Stimulated activated CD8-positive, alpha-beta memory T cell treated with anti-CD3 and anti-CD28 coated beads, Interleukin-15, amount 100 ng/mL, for 1 hour (primary cell): ENCODE measurements at regions not wholly inside any gene's neighbourhood (a gene's known extent, or its start where the extent isn't known, plus 50 kb on each side); places are given as distances from the start of the nearest gene placed in this dataset.

Experiments
- DNase-seq: peaks from one replicate; pipeline ENCODE4 v3.0.0-alpha.2; 2020; ENCODE audit warnings: low read depth

DNA sequence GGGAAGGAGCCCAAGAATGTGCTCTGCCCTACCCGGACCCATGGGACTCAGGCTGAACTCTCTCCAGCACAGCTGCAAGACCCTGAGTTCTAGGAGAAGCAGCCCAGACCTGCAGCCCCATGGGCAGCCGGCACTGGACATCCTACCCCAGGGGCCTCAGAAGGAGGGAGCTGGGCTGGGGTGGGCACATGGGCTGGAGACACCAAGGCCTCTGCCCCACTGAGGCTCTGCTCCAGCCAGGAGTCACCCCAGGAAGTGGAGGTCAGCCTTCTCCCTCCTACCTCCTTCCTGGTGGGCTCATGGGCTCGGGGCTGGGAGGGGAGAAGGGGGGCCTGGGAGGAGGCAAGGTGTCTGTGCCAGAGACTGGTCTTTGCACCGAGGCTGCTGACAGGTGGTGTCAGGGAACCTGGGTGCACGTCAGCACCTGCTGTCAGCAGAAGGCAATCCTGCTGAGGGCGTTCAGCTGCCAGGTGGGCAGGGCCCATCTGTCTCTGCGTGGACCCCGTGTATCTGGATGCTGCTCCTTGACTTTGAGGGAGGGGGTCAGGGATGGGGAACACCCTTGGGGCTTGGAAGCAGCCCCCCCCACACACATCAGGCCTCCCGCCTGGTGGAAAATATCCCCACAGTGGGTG lies 95.2 kb downstream of the PDGFA start:
- DNase-seq = no peak

DNA sequence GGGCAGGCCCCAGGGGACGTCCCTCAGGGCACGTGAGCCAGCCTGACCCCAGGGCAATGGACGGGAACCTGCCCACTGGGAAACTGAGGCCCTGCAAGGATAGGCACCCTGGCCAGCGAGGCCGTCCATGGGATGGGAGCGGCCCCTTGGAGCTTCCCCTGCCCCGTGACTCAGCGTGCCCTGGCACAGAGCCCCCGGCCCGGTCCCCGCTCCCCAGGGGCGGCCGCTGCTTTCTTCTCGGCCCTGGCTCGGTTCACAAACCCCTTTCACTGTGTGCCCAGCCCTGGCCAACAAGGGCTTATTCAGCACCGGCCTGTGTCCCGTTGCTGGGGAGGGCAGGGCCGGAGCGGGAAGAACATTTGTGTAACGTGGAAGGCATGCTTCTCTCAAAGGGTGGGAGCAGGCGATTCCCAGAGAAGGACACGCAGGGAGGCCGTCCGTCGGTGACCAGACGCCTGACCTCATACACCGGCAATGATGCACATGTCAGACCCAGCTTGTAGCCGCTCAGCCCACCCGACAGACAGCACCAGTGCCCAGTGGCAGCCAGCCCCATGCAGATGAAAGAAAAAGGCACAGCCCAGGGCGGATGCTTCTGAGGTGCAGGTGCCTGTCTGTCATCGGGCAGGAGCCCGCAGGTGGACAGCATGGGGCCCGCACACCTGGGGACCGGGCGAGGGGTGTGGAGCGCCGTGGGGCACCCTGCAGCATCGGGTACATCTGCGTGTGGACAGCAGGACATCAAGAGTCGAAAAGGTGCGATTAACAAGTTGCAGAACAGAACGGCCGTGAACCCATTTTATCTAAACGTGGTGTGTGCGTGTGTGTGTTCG lies 94.5 kb downstream of the PDGFA start:
- DNase-seq = no peak

GRCh38 chr7:425794-426188 lies 93.9 kb downstream of the PDGFA start:
- DNase-seq = no peak

DNA sequence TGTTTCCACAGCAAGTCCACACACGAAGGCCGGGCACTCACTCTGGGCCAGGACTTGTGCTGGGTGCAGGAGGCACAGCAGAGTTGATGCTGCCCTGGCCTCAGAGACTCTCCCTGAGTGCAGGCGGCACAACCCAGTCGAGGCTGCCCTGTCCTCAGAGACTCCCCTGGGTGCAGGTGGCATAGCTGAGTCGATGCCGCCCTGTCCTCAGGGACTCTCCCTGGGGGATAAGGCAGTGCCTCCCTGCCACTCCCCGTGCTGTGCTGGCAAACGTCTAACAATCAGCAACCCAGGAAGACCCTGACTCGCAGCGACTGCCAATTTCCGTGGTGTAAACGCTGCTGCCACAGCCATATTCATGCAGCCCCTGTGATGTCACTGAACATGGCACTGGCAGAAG lies 93.1 kb downstream of the PDGFA start:
- no peak for DNase-seq

DNA sequence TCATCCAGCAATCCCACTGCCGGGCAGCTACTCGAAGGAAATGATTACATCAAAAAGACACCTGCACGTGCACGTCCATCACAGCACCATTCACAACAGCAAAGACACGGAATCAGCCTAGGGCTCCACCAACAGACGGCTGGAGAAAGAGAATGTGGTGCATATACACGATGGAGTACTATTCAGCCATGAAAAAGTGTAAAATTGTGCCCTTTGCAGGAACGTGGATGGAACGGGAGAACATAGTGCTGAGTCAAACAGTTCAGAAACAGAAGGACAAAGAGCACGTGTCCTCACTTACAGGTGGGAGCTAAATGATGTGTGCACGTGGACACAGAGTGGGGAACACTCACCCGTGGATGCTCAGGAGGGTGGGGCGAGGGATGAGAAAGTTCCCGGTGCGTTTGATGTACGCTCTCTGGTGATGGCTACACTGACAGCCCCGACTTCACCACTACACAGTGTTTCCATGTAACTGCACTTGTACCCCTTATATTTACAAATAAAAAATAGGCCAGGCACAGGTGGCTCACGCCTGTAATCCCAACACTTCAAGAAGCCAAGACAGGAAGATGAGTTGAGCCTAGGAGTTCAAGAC lies 92.0 kb downstream of the PDGFA start:
- no peak for DNase-seq

- no peak for DNase-seq
Measured at GRCh38 chr7:428387-428786, 91.3 kb downstream of the PDGFA start.

GRCh38 chr7:428927-429827 lies 90.5 kb downstream of the PDGFA start:
- DNase-seq = no peak

DNA sequence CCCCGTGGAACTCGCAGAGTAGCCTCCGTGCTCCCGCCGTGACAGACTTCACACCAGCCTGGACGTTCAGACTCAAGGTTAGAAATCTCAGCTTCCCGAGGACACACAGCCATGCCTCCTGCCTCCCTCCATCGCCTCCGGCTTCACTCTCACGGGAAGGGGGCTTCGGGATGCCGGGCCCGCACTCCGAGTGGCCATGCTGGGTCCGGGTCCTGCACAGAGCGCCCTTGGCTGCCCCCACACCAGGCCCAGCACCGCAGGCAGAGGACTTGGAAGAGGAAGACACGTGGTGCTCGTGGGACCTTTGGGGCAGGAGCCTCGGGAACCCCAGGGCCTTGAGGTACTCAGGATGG lies 89.8 kb downstream of the PDGFA start:
- no peak for DNase-seq

GRCh38 chr7:431041-431440 lies 88.6 kb downstream of the PDGFA start:
- DNase-seq = no peak

- DNase-seq = no peak
Measured at GRCh38 chr7:431658-432111, 88.0 kb downstream of the PDGFA start.

DNA sequence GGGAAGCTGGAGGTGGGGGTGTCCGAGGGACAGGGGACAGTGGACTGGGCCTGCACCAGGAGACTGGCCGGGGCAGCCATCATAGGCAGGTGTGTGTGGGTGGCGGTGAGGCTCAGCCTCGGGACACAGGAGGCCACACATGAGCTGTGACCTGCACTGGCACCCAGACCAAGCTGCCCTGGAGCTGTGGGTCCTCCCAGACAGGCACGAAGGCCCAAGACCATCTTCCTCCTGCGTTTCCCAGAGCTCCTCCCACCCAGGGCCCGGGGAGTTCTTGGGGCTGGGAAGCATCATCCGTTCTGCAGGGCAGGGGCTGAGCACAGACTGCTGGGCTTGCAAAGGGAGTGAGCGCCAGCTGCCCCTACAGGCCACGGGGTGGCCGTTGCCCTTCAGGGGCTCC lies 87.4 kb downstream of the PDGFA start:
- DNase-seq = no peak

GRCh38 chr7:432933-433332 lies 86.7 kb downstream of the PDGFA start:
- DNase-seq = no peak

DNA sequence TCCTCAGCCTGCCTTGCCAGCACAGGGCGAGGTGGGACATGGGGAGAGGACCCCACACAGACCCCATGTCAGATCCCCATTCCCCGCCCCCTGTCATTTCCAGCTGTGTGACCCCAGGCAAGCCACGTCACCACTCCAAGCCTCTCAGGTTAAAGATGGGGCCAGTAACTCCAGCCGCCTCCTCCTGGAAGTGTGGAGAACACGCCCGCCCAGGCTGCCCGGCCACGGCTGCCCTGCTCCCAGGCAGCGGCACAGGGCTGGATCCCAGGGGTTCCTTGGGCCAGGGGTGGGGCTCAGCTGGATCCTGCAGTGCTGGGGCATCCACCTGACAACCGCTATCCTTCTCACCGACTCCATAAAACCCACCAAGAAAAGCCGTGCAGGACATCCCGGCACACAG lies 86.1 kb downstream of the PDGFA start:
- DNase-seq = no peak

DNA sequence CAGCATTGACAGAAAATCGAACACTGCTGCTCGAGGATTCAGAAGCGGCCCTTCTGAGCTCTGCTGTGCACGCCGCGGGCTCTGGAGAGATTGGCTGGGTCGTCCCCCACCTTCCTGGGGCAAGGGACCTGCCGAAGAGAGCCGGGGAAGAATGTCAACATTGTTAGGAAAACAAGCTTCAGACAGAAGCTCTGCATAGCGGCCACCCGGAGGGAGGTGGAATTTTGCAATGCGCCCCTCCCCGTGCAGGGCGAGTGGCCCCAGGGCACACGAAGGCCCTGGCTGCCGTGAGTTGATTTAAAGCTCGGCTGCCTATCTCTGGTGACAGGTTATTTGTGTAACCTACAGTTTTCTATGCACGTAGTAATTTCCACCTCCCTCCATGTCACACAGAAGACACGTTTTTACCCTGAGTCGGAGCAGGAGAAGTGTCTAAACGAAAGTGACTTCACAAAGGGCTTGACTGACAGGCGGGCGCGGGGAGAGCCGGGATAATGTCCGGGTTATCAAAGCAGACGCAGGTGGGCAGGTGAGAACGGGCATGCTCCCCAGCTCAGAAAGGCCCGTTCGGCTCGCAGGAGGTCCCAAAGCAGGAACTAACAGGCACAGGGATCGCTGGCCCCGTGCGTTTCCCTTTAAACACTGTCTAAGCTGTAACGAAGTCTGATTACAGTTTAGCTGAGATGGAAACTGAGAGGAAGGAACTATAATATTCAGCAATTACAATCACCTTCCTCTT lies 84.6 kb downstream of the PDGFA start:
- DNase-seq = no peak

DNA sequence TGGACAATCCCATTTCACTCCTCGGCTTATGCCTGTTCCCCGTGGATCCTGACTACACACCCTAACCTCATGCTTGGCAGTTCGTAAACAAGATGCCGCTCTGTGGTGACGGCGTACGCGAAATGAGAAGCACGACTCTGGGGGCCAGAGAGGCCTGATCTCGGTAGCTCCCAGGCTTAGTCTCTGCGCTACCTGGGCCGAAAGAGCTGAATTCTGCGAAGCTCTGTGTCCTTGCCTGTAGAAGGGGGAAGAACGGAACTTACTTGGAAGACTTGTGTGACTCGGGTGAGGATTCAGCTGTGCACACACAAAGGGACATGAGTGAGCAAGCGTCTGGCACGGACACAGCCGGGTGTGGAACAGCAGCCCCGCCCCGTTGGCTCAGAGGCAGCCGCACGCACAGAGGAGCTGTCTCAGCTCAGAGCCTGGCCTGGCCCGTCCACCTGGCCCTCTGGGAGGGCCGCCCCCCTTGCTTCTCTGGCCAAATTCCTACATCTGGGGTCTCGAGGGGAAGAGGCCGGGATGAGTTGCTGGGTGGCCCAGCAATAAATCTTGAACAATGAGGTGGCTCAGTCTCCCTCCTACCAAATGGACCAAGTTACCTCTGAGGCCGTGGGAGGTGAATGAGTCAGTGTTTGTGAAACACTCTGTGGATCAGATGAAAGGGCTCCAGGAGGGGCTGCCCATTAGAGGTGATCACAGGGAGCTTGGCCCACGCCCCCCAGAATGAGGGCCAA lies 83.8 kb downstream of the PDGFA start:
- no peak for DNase-seq

GRCh38 chr7:436367-437128 lies 83.1 kb downstream of the PDGFA start:
- DNase-seq = no peak

DNA sequence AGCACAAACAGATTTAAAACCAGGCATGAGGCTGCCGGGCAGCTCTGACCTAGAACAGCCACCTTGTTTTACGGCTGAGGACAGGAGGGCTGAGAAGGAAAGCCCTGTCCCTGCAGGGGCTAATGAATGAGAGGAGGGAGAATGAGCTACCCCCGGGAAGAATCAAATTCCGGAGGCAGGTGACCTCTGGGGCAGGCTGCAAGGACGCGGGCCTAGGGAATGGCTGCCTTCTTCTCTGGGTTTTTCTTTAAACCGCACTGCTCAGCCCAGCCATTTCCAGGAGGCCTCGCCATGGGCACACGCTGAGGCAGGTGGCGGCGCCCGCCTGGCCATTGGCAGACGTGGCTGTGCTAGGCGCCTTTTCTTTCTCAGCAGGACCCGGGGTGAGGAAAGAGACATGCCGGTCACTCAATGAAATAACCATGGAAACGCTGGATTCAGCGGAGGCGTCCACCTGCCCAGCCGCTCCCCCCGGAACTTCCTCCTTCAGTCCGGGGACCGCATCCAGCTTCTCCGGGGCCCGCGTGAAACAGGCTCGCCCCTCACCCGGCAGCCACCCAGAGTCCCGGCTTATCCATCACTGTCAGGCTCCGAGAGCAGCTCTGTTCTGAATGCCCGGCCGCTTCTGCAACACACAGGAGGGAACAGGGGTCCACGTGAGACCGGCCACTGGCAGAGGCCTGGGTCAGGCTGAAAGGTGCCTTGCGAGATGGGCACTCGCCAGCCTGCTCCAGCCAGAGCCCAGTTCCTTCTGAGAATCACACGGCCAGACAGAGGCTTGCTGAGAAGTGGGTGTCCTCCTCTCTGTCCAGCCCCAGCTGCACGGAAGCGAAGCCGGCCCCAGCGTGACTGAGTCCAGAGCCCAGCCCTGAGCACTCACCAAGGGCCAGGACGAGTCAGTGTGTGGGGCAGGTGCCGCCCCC lies 82.1 kb downstream of the PDGFA start:
- no peak for DNase-seq

- DNase-seq = no peak
Measured at GRCh38 chr7:438361-438760, 81.3 kb downstream of the PDGFA start.

- no peak for DNase-seq
Measured at GRCh38 chr7:438916-439315, 80.7 kb downstream of the PDGFA start.
